ENCODE measurements at regions not wholly inside any gene's neighbourhood (a gene's known extent, or its start where the extent isn't known, plus 50 kb on each side); places are given as distances from the start of the nearest gene placed in this dataset.

- Histone ChIP-seq H3K36me3 (ENCODE audit: control insufficient read depth, insufficient read depth, low read length) (no peaks in the 10 kb centered on the region), H3K9me3 (ENCODE audit: control insufficient read depth, low read length) (no peaks in the 10 kb centered on the region), H3K27ac (ENCODE audit: low read depth, low read length) (no peak overlapping the region), H3K4me3 (ENCODE audit: low read length) (no peak overlapping the region), H3K27me3 (ENCODE audit: control insufficient read depth, insufficient read depth, low read length, poor library complexity, severe bottlenecking) (no peaks in the 10 kb centered on the region), H3K4me1 (ENCODE audit: control insufficient read depth, insufficient read depth, low read length) (peaks cover 22% of the 10 kb centered on the region), H3K9ac (ENCODE audit: extremely low read depth, low read length, poor library complexity, severe bottlenecking) (no peak overlapping the region)
- WGBS, 2 experiments (ENCODE audit: insufficient coverage in 1 of 2, insufficient read length in 1 of 2), result 76 to 100% methylated on average over 1 of the region's 2 CpGs
- H3K9me3 Mint-ChIP-seq, result no peaks in the 10 kb centered on the region
- H3K27me3 Mint-ChIP-seq (ENCODE audit: insufficient read depth), result no peaks in the 10 kb centered on the region
- no peak for DNase-seq
- no peak overlapping the region for H3K27ac Mint-ChIP-seq
- TF ChIP-seq CTCF (conservative IDR thresholded peaks at IDR 0.05), result no peak
- H3K36me3 Mint-ChIP-seq (ENCODE audit: low read depth), result no peaks in the 10 kb centered on the region
- no peak overlapping the region for H3K4me3 Mint-ChIP-seq
- peaks cover 25% of the 10 kb centered on the region for H3K4me1 Mint-ChIP-seq
Observed at GRCh38 chr9:7984203-7984602, 184.6 kb upstream of the DMAC1 start.

GRCh38 chr9:7983490-7983889 is 183.9 kb upstream of the DMAC1 start:
- DNase-seq, result no peak
- H3K4me1 Mint-ChIP-seq, result peaks cover 25% of the 10 kb centered on the region

GRCh38 chr9:7982907-7983306 is 183.3 kb upstream of the DMAC1 start:
- Mint-ChIP-seq H3K9me3 (no peaks in the 10 kb centered on the region), H3K4me1 (peaks cover 26% of the 10 kb centered on the region), H3K27me3 (ENCODE audit: insufficient read depth) (no peaks in the 10 kb centered on the region), H3K36me3 (ENCODE audit: low read depth) (no peaks in the 10 kb centered on the region), H3K4me3 (no peak overlapping the region), H3K27ac (peak overlapping the region; percentile 74)
- TF ChIP-seq CTCF (conservative IDR thresholded peaks at IDR 0.05), result no peak
- Histone ChIP-seq H3K9me3 (ENCODE audit: control insufficient read depth, low read length) (no peaks in the 10 kb centered on the region), H3K4me3 (ENCODE audit: low read length) (no peak overlapping the region), H3K27me3 (ENCODE audit: control insufficient read depth, insufficient read depth, low read length, poor library complexity, severe bottlenecking) (no peaks in the 10 kb centered on the region), H3K9ac (ENCODE audit: extremely low read depth, low read length, poor library complexity, severe bottlenecking) (no peak overlapping the region), H3K27ac (ENCODE audit: low read depth, low read length) (peak overlapping the region; percentile 81), H3K4me1 (ENCODE audit: control insufficient read depth, insufficient read depth, low read length) (peaks cover 28% of the 10 kb centered on the region), H3K36me3 (ENCODE audit: control insufficient read depth, insufficient read depth, low read length) (no peaks in the 10 kb centered on the region)
- 87 to 96% methylated on average over 3 to 4 of the region's 4 CpGs for WGBS, 2 experiments (ENCODE audit: insufficient coverage in 1 of 2, insufficient read length in 1 of 2)
- no peak for DNase-seq

More at GRCh38 chr9:7983490-7983889, 183.9 kb upstream of the DMAC1 start:
- Mint-ChIP-seq H3K9me3 (no peaks in the 10 kb centered on the region), H3K27me3 (ENCODE audit: insufficient read depth) (no peaks in the 10 kb centered on the region), H3K27ac (no peak overlapping the region), H3K36me3 (ENCODE audit: low read depth) (no peaks in the 10 kb centered on the region), H3K4me3 (no peak overlapping the region)
- Histone ChIP-seq H3K4me1 (ENCODE audit: control insufficient read depth, insufficient read depth, low read length) (peaks cover 22% of the 10 kb centered on the region), H3K27me3 (ENCODE audit: control insufficient read depth, insufficient read depth, low read length, poor library complexity, severe bottlenecking) (no peaks in the 10 kb centered on the region), H3K27ac (ENCODE audit: low read depth, low read length) (peak overlapping the region; percentile 81), H3K4me3 (ENCODE audit: low read length) (peak overlapping the region; percentile 6), H3K36me3 (ENCODE audit: control insufficient read depth, insufficient read depth, low read length) (no peaks in the 10 kb centered on the region), H3K9me3 (ENCODE audit: control insufficient read depth, low read length) (no peaks in the 10 kb centered on the region), H3K9ac (ENCODE audit: extremely low read depth, low read length, poor library complexity, severe bottlenecking) (no peak overlapping the region)
- no peak for TF ChIP-seq CTCF (conservative IDR thresholded peaks at IDR 0.05)
- WGBS, 2 experiments (ENCODE audit: insufficient coverage in 1 of 2, insufficient read length in 1 of 2), result 82 to 88% methylated on average over 2 to 5 of the region's 5 CpGs
